ENCODE measurements at regions not wholly inside any gene's neighbourhood (a gene's known extent, or its start where the extent isn't known, plus 50 kb on each side); places are given as distances from the start of the nearest gene placed in this dataset.
"Not testable (repeated sequence)": the region's sequence is repeated elsewhere in the genome, so short reads cannot be mapped to it uniquely, and the experiment has no call there.

DNA sequence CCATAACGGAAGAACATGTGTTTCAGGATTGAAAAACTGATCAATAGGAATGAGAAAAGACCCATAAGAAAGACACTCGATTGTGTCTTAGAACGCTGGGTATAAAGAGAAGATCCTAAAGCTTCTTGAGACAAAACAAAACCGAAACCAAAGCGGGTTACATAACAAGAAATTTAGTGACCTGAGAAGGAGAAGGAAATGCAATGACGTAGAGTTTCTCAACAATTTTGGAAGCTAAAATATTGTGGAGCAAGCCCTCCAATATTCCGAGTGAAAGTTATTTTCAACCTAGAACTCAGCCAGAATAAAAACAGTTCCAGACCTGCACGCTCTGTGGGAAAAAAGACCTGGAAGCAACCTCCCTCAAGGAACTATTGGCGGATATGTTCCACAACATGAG is 81.9 kb upstream of the FREM1 start (continued):
- TF ChIP-seq ZNF462 (CRISPR knock-in tag; IDR thresholded peaks at IDR 0.05) (no peak), JUNB (IDR thresholded peaks at IDR 0.05; ENCODE audit: unreplicated experiment) (no peak), EZH2 (IDR thresholded peaks at IDR 0.05; ENCODE audit: low read depth, unreplicated experiment) (no peak), ETS1 (IDR thresholded peaks at IDR 0.05) (no peak), ZNF331 (CRISPR knock-in tag; IDR thresholded peaks at IDR 0.05; ENCODE audit: low read depth) (no peak), STAT1 (IDR thresholded peaks at IDR 0.05; ENCODE audit: unreplicated experiment) (no peak), CTCF (conservative IDR thresholded peaks at IDR 0.05; ENCODE audit: low read depth in 2 of 2) (no peak)

DNA sequence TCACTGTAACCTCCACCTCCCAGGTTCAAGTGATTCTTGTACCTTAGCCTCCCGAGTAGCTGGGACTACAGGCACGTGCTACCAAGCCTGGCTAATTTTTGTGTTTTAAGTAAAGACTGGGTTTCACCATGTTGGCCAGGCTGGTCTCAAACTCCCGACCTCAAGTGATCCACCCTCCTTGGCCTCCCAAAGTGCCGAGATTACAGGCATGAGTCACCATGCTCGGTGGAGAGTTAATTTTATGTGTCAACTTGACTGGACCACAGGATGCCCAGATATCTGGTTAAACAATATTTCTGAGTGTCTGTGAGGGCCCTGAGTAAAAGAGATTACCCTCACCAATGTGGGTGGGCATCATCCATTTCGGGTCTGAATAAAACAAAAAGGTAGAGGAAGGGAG is 80.4 kb upstream of the FREM1 start:
- H3F3A ChIP-seq (replicated peaks; ENCODE audit: low read depth); H3K27me3 Mint-ChIP-seq (ENCODE audit: insufficient read depth, low read depth, poor library complexity); H3K4me3 Mint-ChIP-seq; H3K36me3 Mint-ChIP-seq (ENCODE audit: low read depth); H3K27ac ChIP-seq (ENCODE audit: low read depth); H2AFZ ChIP-seq; H3K79me2 ChIP-seq (replicated peaks; ENCODE audit: insufficient read depth); H3K4me3 ChIP-seq; H3K4me1 ChIP-seq (ENCODE audit: insufficient read depth); H3K27ac Mint-ChIP-seq; H4K20me1 ChIP-seq (replicated peaks; ENCODE audit: insufficient read depth); H3K9me2 ChIP-seq (ENCODE audit: insufficient read depth); H3K4me2 ChIP-seq; H3K36me3 ChIP-seq (ENCODE audit: insufficient read depth); DNase-seq (ENCODE audit: low spot score); H3K27me3 ChIP-seq (ENCODE audit: insufficient read depth); H3K9me3 Mint-ChIP-seq; ATAC-seq: not testable (repeated sequence)
- H3K4me1 Mint-ChIP-seq = peaks cover 18% of the 10 kb centered on the region

All from GM23338 (cell line).